Jurkat, Clone E6-1 (cell line): ENCODE measurements at regions not wholly inside any gene's neighbourhood (a gene's known extent, or its start where the extent isn't known, plus 50 kb on each side); places are given as distances from the start of the nearest gene placed in this dataset.
A peak's percentile ranks its signal among the peaks of the same experiment; 100 is the strongest.

ENCODE experiments used
- DNase-seq: peaks from one replicate; pipeline ENCODE4 v3.0.0-alpha.2; 2011; ENCODE audit warnings: low read depth, low spot score
- H3K4me3 ChIP-seq: 2 replicates; pipeline ENCODE4 v1.5.1; 2011; ENCODE audit warnings: mild to moderate bottlenecking, low read length, control low read depth, moderate library complexity

GRCh38 chr12:44961887-44962286 is 85.8 kb upstream of the NELL2 start:
- no peak for DNase-seq
- no peak overlapping the region for H3K4me3 ChIP-seq

GRCh38 chr12:44960856-44961255 is 84.7 kb upstream of the NELL2 start:
- no peak overlapping the region for H3K4me3 ChIP-seq
- no peak for DNase-seq

GRCh38 chr12:44960423-44960822 is 84.3 kb upstream of the NELL2 start:
- H3K4me3 ChIP-seq = no peak overlapping the region
- DNase-seq = no peak

GRCh38 chr12:44947163-44947562 is 71.0 kb upstream of the NELL2 start:
- DNase-seq = no peak
- H3K4me3 ChIP-seq = no peak overlapping the region

GRCh38 chr12:44942714-44943113 is 66.6 kb upstream of the NELL2 start:
- H3K4me3 ChIP-seq = no peak overlapping the region
- no peak for DNase-seq

GRCh38 chr12:44930972-44931600 is 55.0 kb upstream of the NELL2 start:
- DNase-seq = peak; percentile 52
- H3K4me3 ChIP-seq = no peak overlapping the region

GRCh38 chr12:44929236-44929885 is 53.2 kb upstream of the NELL2 start:
- no peak for DNase-seq
- H3K4me3 ChIP-seq = no peak overlapping the region
